ENCODE measurements at regions not wholly inside any gene's neighbourhood (a gene's known extent, or its start where the extent isn't known, plus 50 kb on each side); places are given as distances from the start of the nearest gene placed in this dataset.

- no peak for DNase-seq (ENCODE audit: low spot score in 2 of 2)
Measured at GRCh38 chr7:68518060-68518459, 1080.2 kb upstream of the AUTS2 start.

GRCh38 chr7:68524126-68524525, 1074.1 kb upstream of the AUTS2 start:
- Histone ChIP-seq H3K27ac (no peak overlapping the region), H3K4me1 (no peaks in the 10 kb centered on the region), H3K4me3 (no peak overlapping the region), H3K9me3 (no peaks in the 10 kb centered on the region), H3K36me3 (no peaks in the 10 kb centered on the region), H3K27me3 (no peaks in the 10 kb centered on the region)
- no peak for DNase-seq (ENCODE audit: low spot score in 2 of 2)
- WGBS: 64% methylated on average over 3 of the region's 3 CpGs
- TF ChIP-seq EP300 (IDR thresholded peaks at IDR 0.05): no peak
- no peak for TF ChIP-seq CTCF (IDR thresholded peaks at IDR 0.05)
- TF ChIP-seq POLR2A (IDR thresholded peaks at IDR 0.05): no peak
- TF ChIP-seq POLR2AphosphoS5 (IDR thresholded peaks at IDR 0.05): no peak

More at GRCh38 chr7:68518060-68518459, 1080.2 kb upstream of the AUTS2 start:
- H3K9me3 ChIP-seq: no peaks in the 10 kb centered on the region
- no peaks in the 10 kb centered on the region for H3K4me1 ChIP-seq
- no peak overlapping the region for H3K4me3 ChIP-seq
- no peak for TF ChIP-seq CTCF (IDR thresholded peaks at IDR 0.05)
- no peaks in the 10 kb centered on the region for H3K27me3 ChIP-seq
- no peak overlapping the region for H3K27ac ChIP-seq
- no peaks in the 10 kb centered on the region for H3K36me3 ChIP-seq
- 92% methylated on average over 4 of the region's 4 CpGs for WGBS

- no peaks in the 10 kb centered on the region for H3K4me1 ChIP-seq
- H3K4me3 ChIP-seq: no peak overlapping the region
- no peaks in the 10 kb centered on the region for H3K27me3 ChIP-seq
- no peak for DNase-seq (ENCODE audit: low spot score in 2 of 2)
- no peak overlapping the region for H3K27ac ChIP-seq
- no peak for TF ChIP-seq EP300 (IDR thresholded peaks at IDR 0.05)
- TF ChIP-seq POLR2AphosphoS5 (IDR thresholded peaks at IDR 0.05): no peak
- H3K36me3 ChIP-seq: no peaks in the 10 kb centered on the region
- H3K9me3 ChIP-seq: no peaks in the 10 kb centered on the region
- WGBS: 93% methylated on average over 4 of the region's 4 CpGs
Measured at GRCh38 chr7:68529221-68529620, 1069.1 kb upstream of the AUTS2 start.

GRCh38 chr7:68535266-68535665, 1063.0 kb upstream of the AUTS2 start:
- H3K27ac ChIP-seq: no peak overlapping the region
- no peaks in the 10 kb centered on the region for H3K9me3 ChIP-seq
- no peak for DNase-seq (ENCODE audit: low spot score in 2 of 2)
- H3K4me3 ChIP-seq: no peak overlapping the region
- TF ChIP-seq EP300 (IDR thresholded peaks at IDR 0.05): no peak
- H3K4me1 ChIP-seq: no peaks in the 10 kb centered on the region
- 87% methylated on average over 6 of the region's 22 CpGs for WGBS
- H3K36me3 ChIP-seq: no peaks in the 10 kb centered on the region
- peaks cover 7% of the 10 kb centered on the region for H3K27me3 ChIP-seq

- no peak overlapping the region for H3K4me3 ChIP-seq
- no peaks in the 10 kb centered on the region for H3K4me1 ChIP-seq
- DNase-seq (ENCODE audit: low spot score in 2 of 2): no peak
- H3K36me3 ChIP-seq: no peaks in the 10 kb centered on the region
- H3K9me3 ChIP-seq: no peaks in the 10 kb centered on the region
- H3K27me3 ChIP-seq: peaks cover 13% of the 10 kb centered on the region
- TF ChIP-seq POLR2AphosphoS5 (IDR thresholded peaks at IDR 0.05) (no peak), EP300 (IDR thresholded peaks at IDR 0.05) (no peak), POLR2A (IDR thresholded peaks at IDR 0.05) (no peak), CTCF (IDR thresholded peaks at IDR 0.05) (no peak)
- WGBS: 76% methylated on average over 6 of the region's 6 CpGs
- H3K27ac ChIP-seq: no peak overlapping the region
Measured at GRCh38 chr7:68537051-68537773, 1061.1 kb upstream of the AUTS2 start.

GRCh38 chr7:68537774-68538071, 1060.6 kb upstream of the AUTS2 start:
- H3K4me3 ChIP-seq: no peak overlapping the region
- H3K36me3 ChIP-seq: no peaks in the 10 kb centered on the region
- H3K27me3 ChIP-seq: peaks cover 13% of the 10 kb centered on the region
- H3K27ac ChIP-seq: no peak overlapping the region
- DNase-seq (ENCODE audit: low spot score in 2 of 2): no peak
- H3K4me1 ChIP-seq: no peaks in the 10 kb centered on the region
- no peaks in the 10 kb centered on the region for H3K9me3 ChIP-seq
- TF ChIP-seq CTCF (IDR thresholded peaks at IDR 0.05) (no peak), POLR2AphosphoS5 (IDR thresholded peaks at IDR 0.05) (no peak), EP300 (IDR thresholded peaks at IDR 0.05) (no peak), POLR2A (IDR thresholded peaks at IDR 0.05) (no peak)
- 79% methylated on average over 5 of the region's 5 CpGs for WGBS
